H1 (cell line): ENCODE measurements at regions not wholly inside any gene's neighbourhood (a gene's known extent, or its start where the extent isn't known, plus 50 kb on each side); places are given as distances from the start of the nearest gene placed in this dataset.

Experiments used
- CBX8 ChIP-seq: fragments of 300-800, 300-1000 bp; sonication (generic); IDR thresholded peaks from 2 replicates; pipeline ENCODE4 v1.7.1; 2016; ENCODE audit warnings: low read depth, low read length, borderline replicate concordance
- CEBPB ChIP-seq: IDR thresholded peaks from 2 replicates; pipeline ENCODE4 v1.6.1; 2012; ENCODE audit warnings: low read depth, low read length
- CHD2 ChIP-seq: IDR thresholded peaks from 2 replicates; pipeline ENCODE4 v1.6.1; 2012; ENCODE audit warnings: low read length, improper control_type of control experiment
- EP300 ChIP-seq, 2 experiments: IDR thresholded peaks; 1 replicate in 1 of 2; 2 replicates in 1 of 2; pipeline ENCODE4 v1.6.1; 2011 to 2012; ENCODE audit warnings: low read depth in 2 of 2, low read length in 2 of 2, mild to moderate bottlenecking in 2 of 2, borderline replicate concordance in 1 of 2, inconsistent platforms in 1 of 2, moderate library complexity in 1 of 2
- GABPA ChIP-seq: IDR thresholded peaks from 2 replicates; pipeline ENCODE4 v1.6.1; 2011; ENCODE audit warnings: mild to moderate bottlenecking, low read length, moderate library complexity, borderline replicate concordance; ENCODE audit not compliant: insufficient read depth
- NANOG ChIP-seq: IDR thresholded peaks from 2 replicates; pipeline ENCODE4 v1.6.1; 2011; ENCODE audit warnings: low read length, low read depth, mild to moderate bottlenecking, inconsistent platforms; ENCODE audit not compliant: insufficient read depth, poor library complexity, severe bottlenecking
- RXRA ChIP-seq: IDR thresholded peaks from 2 replicates; pipeline ENCODE4 v1.6.1; 2011; ENCODE audit warnings: low read depth, mild to moderate bottlenecking, low read length, moderate library complexity; ENCODE audit not compliant: insufficient read depth
- TAF7 ChIP-seq: optimal IDR thresholded peaks from 2 replicates; pipeline ENCODE3; 2011; ENCODE audit warnings: low read depth, mild to moderate bottlenecking, inconsistent platforms, low read length, moderate library complexity, borderline replicate concordance
- TEAD4 ChIP-seq: IDR thresholded peaks from 2 replicates; pipeline ENCODE4 v1.6.1; 2012; ENCODE audit warnings: low read depth, low read length, inconsistent platforms, mixed read lengths
- ZNF274 ChIP-seq: IDR thresholded peaks from 2 replicates; pipeline ENCODE4 v1.7.0; 2012; ENCODE audit warnings: low read length, borderline replicate concordance; ENCODE audit errors: extremely low read depth
- TF ChIP-seq, protein P1 (sequence below): fragments of 300-600 bp; sonication (generic); IDR thresholded peaks from 2 replicates; pipeline ENCODE4 v1.7.1; 2012; ENCODE audit warnings: low read length, moderate library complexity, mild to moderate bottlenecking, inconsistent platforms; ENCODE audit not compliant: insufficient replicate concordance

GRCh38 chr10:84997870-84998269 is 669.5 kb downstream of the CCSER2 start (continued):
- TF ChIP-seq, protein P1, sequence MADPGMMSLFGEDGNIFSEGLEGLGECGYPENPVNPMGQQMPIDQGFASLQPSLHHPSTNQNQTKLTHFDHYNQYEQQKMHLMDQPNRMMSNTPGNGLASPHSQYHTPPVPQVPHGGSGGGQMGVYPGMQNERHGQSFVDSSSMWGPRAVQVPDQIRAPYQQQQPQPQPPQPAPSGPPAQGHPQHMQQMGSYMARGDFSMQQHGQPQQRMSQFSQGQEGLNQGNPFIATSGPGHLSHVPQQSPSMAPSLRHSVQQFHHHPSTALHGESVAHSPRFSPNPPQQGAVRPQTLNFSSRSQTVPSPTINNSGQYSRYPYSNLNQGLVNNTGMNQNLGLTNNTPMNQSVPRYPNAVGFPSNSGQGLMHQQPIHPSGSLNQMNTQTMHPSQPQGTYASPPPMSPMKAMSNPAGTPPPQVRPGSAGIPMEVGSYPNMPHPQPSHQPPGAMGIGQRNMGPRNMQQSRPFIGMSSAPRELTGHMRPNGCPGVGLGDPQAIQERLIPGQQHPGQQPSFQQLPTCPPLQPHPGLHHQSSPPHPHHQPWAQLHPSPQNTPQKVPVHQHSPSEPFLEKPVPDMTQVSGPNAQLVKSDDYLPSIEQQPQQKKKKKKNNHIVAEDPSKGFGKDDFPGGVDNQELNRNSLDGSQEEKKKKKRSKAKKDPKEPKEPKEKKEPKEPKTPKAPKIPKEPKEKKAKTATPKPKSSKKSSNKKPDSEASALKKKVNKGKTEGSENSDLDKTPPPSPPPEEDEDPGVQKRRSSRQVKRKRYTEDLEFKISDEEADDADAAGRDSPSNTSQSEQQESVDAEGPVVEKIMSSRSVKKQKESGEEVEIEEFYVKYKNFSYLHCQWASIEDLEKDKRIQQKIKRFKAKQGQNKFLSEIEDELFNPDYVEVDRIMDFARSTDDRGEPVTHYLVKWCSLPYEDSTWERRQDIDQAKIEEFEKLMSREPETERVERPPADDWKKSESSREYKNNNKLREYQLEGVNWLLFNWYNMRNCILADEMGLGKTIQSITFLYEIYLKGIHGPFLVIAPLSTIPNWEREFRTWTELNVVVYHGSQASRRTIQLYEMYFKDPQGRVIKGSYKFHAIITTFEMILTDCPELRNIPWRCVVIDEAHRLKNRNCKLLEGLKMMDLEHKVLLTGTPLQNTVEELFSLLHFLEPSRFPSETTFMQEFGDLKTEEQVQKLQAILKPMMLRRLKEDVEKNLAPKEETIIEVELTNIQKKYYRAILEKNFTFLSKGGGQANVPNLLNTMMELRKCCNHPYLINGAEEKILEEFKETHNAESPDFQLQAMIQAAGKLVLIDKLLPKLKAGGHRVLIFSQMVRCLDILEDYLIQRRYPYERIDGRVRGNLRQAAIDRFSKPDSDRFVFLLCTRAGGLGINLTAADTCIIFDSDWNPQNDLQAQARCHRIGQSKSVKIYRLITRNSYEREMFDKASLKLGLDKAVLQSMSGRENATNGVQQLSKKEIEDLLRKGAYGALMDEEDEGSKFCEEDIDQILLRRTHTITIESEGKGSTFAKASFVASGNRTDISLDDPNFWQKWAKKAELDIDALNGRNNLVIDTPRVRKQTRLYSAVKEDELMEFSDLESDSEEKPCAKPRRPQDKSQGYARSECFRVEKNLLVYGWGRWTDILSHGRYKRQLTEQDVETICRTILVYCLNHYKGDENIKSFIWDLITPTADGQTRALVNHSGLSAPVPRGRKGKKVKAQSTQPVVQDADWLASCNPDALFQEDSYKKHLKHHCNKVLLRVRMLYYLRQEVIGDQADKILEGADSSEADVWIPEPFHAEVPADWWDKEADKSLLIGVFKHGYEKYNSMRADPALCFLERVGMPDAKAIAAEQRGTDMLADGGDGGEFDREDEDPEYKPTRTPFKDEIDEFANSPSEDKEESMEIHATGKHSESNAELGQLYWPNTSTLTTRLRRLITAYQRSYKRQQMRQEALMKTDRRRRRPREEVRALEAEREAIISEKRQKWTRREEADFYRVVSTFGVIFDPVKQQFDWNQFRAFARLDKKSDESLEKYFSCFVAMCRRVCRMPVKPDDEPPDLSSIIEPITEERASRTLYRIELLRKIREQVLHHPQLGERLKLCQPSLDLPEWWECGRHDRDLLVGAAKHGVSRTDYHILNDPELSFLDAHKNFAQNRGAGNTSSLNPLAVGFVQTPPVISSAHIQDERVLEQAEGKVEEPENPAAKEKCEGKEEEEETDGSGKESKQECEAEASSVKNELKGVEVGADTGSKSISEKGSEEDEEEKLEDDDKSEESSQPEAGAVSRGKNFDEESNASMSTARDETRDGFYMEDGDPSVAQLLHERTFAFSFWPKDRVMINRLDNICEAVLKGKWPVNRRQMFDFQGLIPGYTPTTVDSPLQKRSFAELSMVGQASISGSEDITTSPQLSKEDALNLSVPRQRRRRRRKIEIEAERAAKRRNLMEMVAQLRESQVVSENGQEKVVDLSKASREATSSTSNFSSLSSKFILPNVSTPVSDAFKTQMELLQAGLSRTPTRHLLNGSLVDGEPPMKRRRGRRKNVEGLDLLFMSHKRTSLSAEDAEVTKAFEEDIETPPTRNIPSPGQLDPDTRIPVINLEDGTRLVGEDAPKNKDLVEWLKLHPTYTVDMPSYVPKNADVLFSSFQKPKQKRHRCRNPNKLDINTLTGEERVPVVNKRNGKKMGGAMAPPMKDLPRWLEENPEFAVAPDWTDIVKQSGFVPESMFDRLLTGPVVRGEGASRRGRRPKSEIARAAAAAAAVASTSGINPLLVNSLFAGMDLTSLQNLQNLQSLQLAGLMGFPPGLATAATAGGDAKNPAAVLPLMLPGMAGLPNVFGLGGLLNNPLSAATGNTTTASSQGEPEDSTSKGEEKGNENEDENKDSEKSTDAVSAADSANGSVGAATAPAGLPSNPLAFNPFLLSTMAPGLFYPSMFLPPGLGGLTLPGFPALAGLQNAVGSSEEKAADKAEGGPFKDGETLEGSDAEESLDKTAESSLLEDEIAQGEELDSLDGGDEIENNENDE: no peak
- TF ChIP-seq EP300 (IDR thresholded peaks at IDR 0.05; ENCODE audit: borderline replicate concordance in 1 of 2, low read depth in 2 of 2, low read length in 2 of 2) (no peak), TEAD4 (no peak), RXRA (no peak), TAF7 (no peak), CBX8 (no peak), ZNF274 (no peak), NANOG (no peak), CHD2 (no peak), CEBPB (no peak), GABPA (no peak)
